Hepatocyte (in vitro differentiated cells): ENCODE measurements at regions not wholly inside any gene's neighbourhood (a gene's known extent, or its start where the extent isn't known, plus 50 kb on each side); places are given as distances from the start of the nearest gene placed in this dataset.

ENCODE experiments used
- DNase-seq: peaks from one replicate; pipeline ENCODE4 v3.0.0-alpha.2; 2016; ENCODE audit warnings: low spot score
- H2AFZ ChIP-seq: fragments of 200-600 bp; sonication (generic); 2 replicates; pipeline ENCODE4 v1.6.0; 2016; ENCODE audit warnings: antibody characterized with exemption, mild to moderate bottlenecking
- H3K27ac ChIP-seq: fragments of 200-600 bp; sonication (generic); 2 replicates; pipeline ENCODE4 v1.5.1; 2016; ENCODE audit warnings: mild to moderate bottlenecking
- H3K27me3 ChIP-seq: fragments of 200-600 bp; sonication (generic); 2 replicates; pipeline ENCODE4 v1.6.1; 2016
- H3K36me3 ChIP-seq: fragments of 200-600 bp; sonication (generic); replicated peaks from 2 replicates; pipeline ENCODE4 v1.5.1; 2016; ENCODE audit warnings: low read depth; ENCODE audit not compliant: insufficient read depth
- H3K4me1 ChIP-seq: fragments of 200-600 bp; sonication (generic); 2 replicates; pipeline ENCODE4 v1.5.1; 2016; ENCODE audit warnings: mild to moderate bottlenecking, moderate library complexity; ENCODE audit not compliant: insufficient read depth
- H3K4me2 ChIP-seq: fragments of 200-600 bp; sonication (generic); 2 replicates; pipeline ENCODE4 v1.6.0; 2016
- H3K4me3 ChIP-seq: fragments of 200-600 bp; sonication (generic); 2 replicates; pipeline ENCODE4 v1.5.1; 2016; ENCODE audit warnings: mild to moderate bottlenecking
- H3K79me2 ChIP-seq: fragments of 200-600 bp; sonication (generic); 2 replicates; pipeline ENCODE4 v1.6.0; 2017; ENCODE audit warnings: mild to moderate bottlenecking
- H3K9me2 ChIP-seq: fragments of 200-600 bp; sonication (generic); replicated peaks from 2 replicates; pipeline ENCODE4 v1.6.0; 2017; ENCODE audit warnings: mild to moderate bottlenecking; ENCODE audit not compliant: insufficient read depth
- H3K9me3 ChIP-seq: fragments of 200-600 bp; sonication (generic); 2 replicates; pipeline ENCODE4 v1.5.1; 2016; ENCODE audit warnings: low read depth, mild to moderate bottlenecking
- H4K20me1 ChIP-seq: fragments of 200-600 bp; sonication (generic); 2 replicates; pipeline ENCODE4 v1.6.0; 2016; ENCODE audit warnings: mild to moderate bottlenecking; ENCODE audit not compliant: insufficient read depth, poor library complexity, severe bottlenecking
- CTCF ChIP-seq: fragments of 200-600 bp; sonication (generic); IDR thresholded peaks from 2 replicates; pipeline ENCODE4 v1.5.1; 2016; ENCODE audit warnings: antibody characterized with exemption, mild to moderate bottlenecking; ENCODE audit not compliant: poor library complexity
- EZH2 ChIP-seq: fragments of 200-600 bp; sonication (generic); IDR thresholded peaks from 2 replicates; pipeline ENCODE4 v1.6.1; 2016; ENCODE audit warnings: antibody characterized with exemption, mild to moderate bottlenecking, borderline replicate concordance
- EZH2phosphoT487 ChIP-seq: fragments of 200-600 bp; sonication (generic); IDR thresholded peaks from one replicate; pipeline ENCODE4 v1.6.1; 2018; ENCODE audit warnings: antibody characterized with exemption, mild to moderate bottlenecking, low read depth, moderate library complexity; ENCODE audit not compliant: unreplicated experiment, severe bottlenecking
- WGBS: methylation state at CpG from one replicate; pipeline ENCODE4 v1.1.6; 2016; ENCODE audit warnings: low lambda C conversion rate; ENCODE audit errors: missing lambda C conversion rate; 5-methylcytosine and 5-hydroxymethylcytosine counted together

GRCh38 chr5:125424402-125425141 is 678.1 kb upstream of the ZNF608 start:
- no peak overlapping the region for H2AFZ ChIP-seq
- WGBS = 72% methylated on average over 6 of the region's 6 CpGs
- no peaks in the 10 kb centered on the region for H3K36me3 ChIP-seq
- no peaks in the 10 kb centered on the region for H3K27me3 ChIP-seq
- no peaks in the 10 kb centered on the region for H3K9me2 ChIP-seq
- no peak for DNase-seq
- H4K20me1 ChIP-seq = no peaks in the 10 kb centered on the region
- H3K27ac ChIP-seq = no peak overlapping the region
- no peaks in the 10 kb centered on the region for H3K79me2 ChIP-seq
- no peak for TF ChIP-seq CTCF
- TF ChIP-seq EZH2 = no peak
- TF ChIP-seq EZH2phosphoT487 = no peak
- H3K9me3 ChIP-seq = no peaks in the 10 kb centered on the region
- H3K4me3 ChIP-seq = no peak overlapping the region
- no peaks in the 10 kb centered on the region for H3K4me1 ChIP-seq
- no peak overlapping the region for H3K4me2 ChIP-seq

GRCh38 chr5:125429498-125429897 is 683.1 kb upstream of the ZNF608 start:
- Histone ChIP-seq H3K27ac (no peak overlapping the region), H3K9me2 (no peaks in the 10 kb centered on the region), H3K36me3 (no peaks in the 10 kb centered on the region), H3K9me3 (no peaks in the 10 kb centered on the region), H3K79me2 (no peaks in the 10 kb centered on the region), H3K27me3 (no peaks in the 10 kb centered on the region), H4K20me1 (no peaks in the 10 kb centered on the region), H2AFZ (no peak overlapping the region), H3K4me2 (no peak overlapping the region), H3K4me3 (no peak overlapping the region), H3K4me1 (no peaks in the 10 kb centered on the region)
- WGBS = 30% methylated on average over 1 of the region's 1 CpG
- no peak for DNase-seq
- TF ChIP-seq EZH2 (no peak), EZH2phosphoT487 (no peak)

- Histone ChIP-seq H2AFZ (no peak overlapping the region), H3K4me2 (no peak overlapping the region), H3K79me2 (no peaks in the 10 kb centered on the region), H3K9me3 (no peaks in the 10 kb centered on the region), H3K27me3 (no peaks in the 10 kb centered on the region), H3K9me2 (no peaks in the 10 kb centered on the region), H3K27ac (no peak overlapping the region), H3K4me1 (no peaks in the 10 kb centered on the region), H3K4me3 (no peak overlapping the region), H4K20me1 (no peaks in the 10 kb centered on the region), H3K36me3 (no peaks in the 10 kb centered on the region)
- TF ChIP-seq EZH2 (no peak), EZH2phosphoT487 (no peak), CTCF (no peak)
- 79% methylated on average over 2 of the region's 2 CpGs for WGBS
- DNase-seq = no peak
These were observed 687.0 kb upstream of the ZNF608 start for GRCh38 chr5:125433457-125433856.

- no peaks in the 10 kb centered on the region for H3K79me2 ChIP-seq
- TF ChIP-seq EZH2 (no peak), CTCF (no peak), EZH2phosphoT487 (no peak)
These were observed 692.8 kb upstream of the ZNF608 start for GRCh38 chr5:125439243-125439642.

More at GRCh38 chr5:125439243-125439642, 692.8 kb upstream of the ZNF608 start:
- Histone ChIP-seq H3K36me3 (no peaks in the 10 kb centered on the region), H3K9me2 (no peaks in the 10 kb centered on the region), H3K4me2 (no peak overlapping the region), H3K27me3 (no peaks in the 10 kb centered on the region), H4K20me1 (no peaks in the 10 kb centered on the region), H3K9me3 (no peaks in the 10 kb centered on the region), H3K4me1 (no peaks in the 10 kb centered on the region), H3K27ac (no peak overlapping the region), H3K4me3 (no peak overlapping the region), H2AFZ (no peak overlapping the region)
- no peak for DNase-seq
